Left hindlimb (tissue), 1 donor: ENCODE measurements at regions not wholly inside any gene's neighbourhood (a gene's known extent, or its start where the extent isn't known, plus 50 kb on each side); places are given as distances from the start of the nearest gene placed in this dataset.

Experiments used
- DNase-seq: peaks from one replicate; pipeline ENCODE4 v3.0.0-alpha.2; 2018

- no peak for DNase-seq
Observed at GRCh38 chr15:77698481-77698880, 65.8 kb upstream of the LINGO1 start.

DNA sequence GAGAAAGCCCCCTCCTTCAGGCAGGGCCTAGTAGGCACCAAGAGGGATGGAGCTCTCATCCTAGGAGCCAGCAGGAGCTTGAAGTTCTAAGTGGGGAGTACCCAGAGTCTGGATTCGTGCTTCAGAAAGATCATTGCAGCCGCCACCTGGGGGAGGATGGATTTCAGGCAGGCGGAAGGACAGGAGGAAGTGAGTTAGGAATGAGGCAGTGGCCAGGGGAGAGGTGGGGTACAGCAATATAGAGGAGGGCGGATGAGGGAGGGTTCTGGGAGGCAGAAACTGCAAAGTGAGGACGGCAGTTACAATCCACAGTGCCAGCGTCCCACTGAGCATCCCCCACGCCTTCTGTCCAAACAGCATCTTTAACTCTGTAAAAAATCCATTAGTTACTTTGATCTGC, 65.2 kb upstream of the LINGO1 start:
- no peak for DNase-seq

DNA sequence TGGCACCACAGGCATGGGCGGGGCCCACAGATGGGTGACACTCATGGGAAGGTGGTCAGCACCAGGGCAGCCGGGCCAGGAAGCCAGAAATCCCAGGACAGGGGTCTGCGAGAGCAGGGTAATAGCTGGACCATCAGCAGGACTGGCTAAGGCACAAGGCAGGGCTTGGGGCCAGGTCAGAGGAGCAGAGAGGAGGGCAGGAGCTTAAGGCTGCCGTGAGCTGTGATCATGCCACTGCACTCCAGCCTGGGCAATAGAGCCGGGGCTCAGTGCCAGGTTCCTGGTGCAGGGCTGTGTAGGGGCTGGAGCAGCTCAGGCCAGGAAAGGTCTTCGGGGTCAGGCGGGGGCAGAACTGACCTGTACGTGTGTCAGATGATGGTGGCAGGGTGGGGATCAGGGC, 64.2 kb upstream of the LINGO1 start:
- DNase-seq: no peak

- no peak for DNase-seq
Observed at GRCh38 chr15:77695961-77696582, 63.4 kb upstream of the LINGO1 start.

DNA sequence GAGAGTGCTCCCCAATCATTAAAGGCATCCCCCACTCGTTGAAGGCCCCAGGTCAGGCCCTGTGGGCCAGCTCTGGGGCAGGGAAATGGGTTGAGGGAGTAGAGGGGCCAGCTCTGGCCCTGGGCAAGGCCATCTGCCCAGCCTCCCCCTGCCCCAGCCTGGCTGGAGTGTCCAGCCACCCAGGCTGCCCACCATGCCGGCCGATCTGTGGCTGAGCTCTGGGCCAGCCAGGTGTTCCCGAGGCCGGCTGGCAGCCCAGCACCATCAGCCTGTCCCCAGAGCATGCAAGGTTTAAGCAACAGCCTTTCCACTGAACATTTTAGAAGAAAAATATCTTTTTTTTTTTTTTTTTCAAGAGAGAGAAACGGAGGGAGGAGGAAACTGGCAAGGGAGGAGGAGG, 62.8 kb upstream of the LINGO1 start:
- DNase-seq: no peak

DNA sequence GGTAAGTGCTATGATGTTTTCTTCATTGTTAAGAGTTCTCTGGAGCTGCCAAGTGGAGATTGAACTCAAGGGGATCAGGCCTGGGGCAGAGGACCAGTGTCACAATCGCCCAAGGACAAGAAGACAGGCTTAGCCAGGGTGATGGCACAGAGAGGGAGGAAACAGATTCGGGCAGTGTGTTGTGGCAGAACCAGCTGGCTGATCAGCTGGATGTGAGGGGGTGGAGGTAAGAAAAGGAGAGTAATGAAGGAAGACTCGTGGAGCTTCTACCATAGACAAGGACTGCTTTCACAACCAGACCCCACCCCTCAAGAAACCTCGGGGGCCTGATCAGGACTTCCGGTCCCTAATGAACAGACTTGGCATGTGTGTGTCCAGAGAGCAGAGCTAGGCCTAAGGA, 60.9 kb upstream of the LINGO1 start:
- no peak for DNase-seq

GRCh38 chr15:77692614-77693013, 59.9 kb upstream of the LINGO1 start:
- no peak for DNase-seq

- no peak for DNase-seq
Observed at GRCh38 chr15:77691607-77692006, 58.9 kb upstream of the LINGO1 start.

DNA sequence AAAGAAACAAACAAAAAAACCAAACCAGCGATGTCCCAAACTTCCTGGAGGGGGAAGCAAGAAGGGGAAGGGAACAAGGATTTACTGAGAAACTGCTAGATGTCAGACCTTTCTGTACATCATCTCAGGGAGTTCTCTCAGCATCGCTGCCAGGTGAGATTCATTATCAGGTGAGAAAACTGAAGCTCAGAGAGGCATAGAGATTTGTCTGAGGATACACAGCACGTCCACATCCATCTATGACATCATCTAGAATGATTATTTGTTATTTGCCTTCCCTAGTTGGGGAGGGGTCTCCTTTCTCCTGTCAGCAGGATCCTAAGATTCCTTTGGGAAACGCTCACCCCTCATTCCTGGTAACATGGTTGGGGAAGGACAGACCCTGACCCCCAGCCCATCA, 57.1 kb upstream of the LINGO1 start:
- no peak for DNase-seq

DNA sequence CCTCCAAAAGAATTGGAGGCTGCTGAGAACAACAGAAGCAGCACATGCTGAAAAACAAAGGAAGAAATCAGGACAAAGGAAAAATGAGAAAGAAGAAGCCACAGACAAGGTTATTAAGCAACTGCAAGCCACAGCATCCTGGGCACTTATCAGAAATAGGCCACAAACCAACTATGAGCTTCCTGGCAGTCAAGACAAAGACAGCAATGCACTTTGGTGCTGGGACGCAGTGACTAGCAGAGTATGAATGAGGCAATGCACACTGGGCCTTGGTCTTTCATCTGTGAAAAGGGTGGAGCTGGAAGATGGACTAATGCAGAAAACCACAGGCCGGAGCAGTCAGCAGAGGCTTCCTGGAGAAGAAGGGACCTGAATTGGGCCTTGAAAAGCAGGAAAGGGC, 56.0 kb upstream of the LINGO1 start:
- DNase-seq: no peak

- no peak for DNase-seq
Observed at GRCh38 chr15:77688266-77688665, 55.6 kb upstream of the LINGO1 start.

GRCh38 chr15:77685082-77685815, 52.5 kb upstream of the LINGO1 start:
- DNase-seq: no peak

DNA sequence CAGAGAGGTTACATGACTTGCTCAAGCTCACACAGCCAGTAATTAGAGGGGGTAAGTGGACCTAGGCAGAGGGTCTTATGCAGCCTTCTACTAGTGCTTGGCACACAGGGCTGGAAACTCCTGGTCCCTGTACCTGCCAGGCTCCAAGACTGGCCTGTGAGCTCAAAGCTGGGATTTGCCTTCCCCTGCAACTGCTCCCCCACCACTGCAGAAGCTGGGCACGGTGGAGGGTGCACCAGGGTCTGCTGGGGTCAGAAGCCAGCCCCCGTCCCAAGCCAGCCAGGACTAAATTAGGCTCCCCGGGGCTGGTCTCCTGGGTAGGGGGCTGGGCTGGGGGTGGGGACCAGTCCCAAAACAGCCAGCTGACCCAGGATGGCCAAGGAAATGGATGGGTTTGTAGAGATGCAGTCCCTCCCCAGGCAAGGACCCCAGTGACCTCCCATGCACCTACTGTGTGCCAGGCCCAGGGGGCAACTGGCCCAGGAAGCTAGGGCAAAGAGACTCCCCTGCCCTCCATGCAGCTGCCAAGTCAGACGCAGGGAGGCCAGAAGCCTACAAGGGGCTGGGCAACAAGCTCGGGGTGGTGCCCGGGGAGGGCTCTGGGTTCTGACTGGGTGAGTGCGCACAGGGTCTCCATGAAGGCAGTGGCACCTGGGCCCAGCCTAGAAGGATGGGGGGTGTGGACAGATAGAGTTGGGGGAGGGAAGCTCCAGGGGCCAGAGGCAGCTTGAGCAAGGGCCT, 51.8 kb upstream of the LINGO1 start:
- DNase-seq: no peak

DNA sequence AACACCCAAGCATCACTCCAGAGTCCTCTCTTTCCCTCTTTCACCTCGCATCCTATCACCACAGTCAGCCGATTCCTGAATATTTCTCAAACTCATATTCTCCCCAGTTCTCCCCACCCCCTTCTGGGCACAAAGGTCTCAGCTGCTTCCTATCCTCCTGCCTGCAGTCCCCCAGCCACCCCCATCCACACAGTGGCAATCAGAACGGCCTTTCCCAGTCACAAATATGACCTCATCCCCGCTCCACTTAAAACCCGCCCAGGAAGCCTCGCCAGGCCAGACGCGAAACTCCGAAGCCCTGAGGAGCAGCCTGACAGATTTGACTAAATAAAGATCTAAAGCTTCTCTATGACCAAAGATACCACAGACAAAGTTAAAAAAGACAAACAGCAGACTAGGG, 49.9 kb upstream of the LINGO1 start:
- DNase-seq: no peak
